ENCODE measurements at regions not wholly inside any gene's neighbourhood (a gene's known extent, or its start where the extent isn't known, plus 50 kb on each side); places are given as distances from the start of the nearest gene placed in this dataset.

GRCh38 chr5:38168029-38168428, 90.3 kb upstream of the EGFLAM start:
- no peak for DNase-seq
- Mint-ChIP-seq H3K27me3 (ENCODE audit: low read depth, poor library complexity) (peaks cover 12% of the 10 kb centered on the region), H3K36me3 (ENCODE audit: low read depth) (no peaks in the 10 kb centered on the region), H3K4me3 (no peak overlapping the region), H3K4me1 (peaks cover 30% of the 10 kb centered on the region), H3K9me3 (peaks cover 8% of the 10 kb centered on the region), H3K27ac (no peak overlapping the region)
- TF ChIP-seq CTCF (IDR thresholded peaks at IDR 0.05), result no peak

DNA sequence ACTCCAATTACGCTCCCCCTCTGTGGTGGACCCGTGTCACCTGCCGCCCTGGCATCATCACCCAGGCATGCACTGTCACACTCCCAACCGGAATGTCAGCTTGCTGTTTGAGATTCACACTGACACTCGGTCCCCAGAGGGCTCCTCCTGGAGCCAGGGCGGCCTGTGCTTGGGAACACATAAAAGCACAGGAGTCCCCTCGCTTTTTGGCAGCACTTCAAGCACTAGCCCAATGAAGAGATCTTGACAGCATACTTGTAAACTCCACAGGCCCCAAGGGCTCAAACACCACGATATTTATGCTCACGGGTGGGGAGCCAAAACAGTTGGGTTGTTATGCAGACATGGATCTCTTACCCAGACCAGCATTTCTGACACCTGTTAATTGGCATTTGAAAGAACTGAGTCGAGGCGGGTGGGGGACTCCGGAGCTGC, 90.8 kb upstream of the EGFLAM start:
- Mint-ChIP-seq H3K27me3 (ENCODE audit: low read depth, poor library complexity) (peaks cover 12% of the 10 kb centered on the region), H3K4me3 (no peak overlapping the region), H3K27ac (no peak overlapping the region), H3K4me1 (peaks cover 30% of the 10 kb centered on the region), H3K36me3 (ENCODE audit: low read depth) (no peaks in the 10 kb centered on the region), H3K9me3 (peaks cover 8% of the 10 kb centered on the region)
- TF ChIP-seq CTCF (IDR thresholded peaks at IDR 0.05), result no peak
- no peak for DNase-seq

GRCh38 chr5:38166832-38167231, 91.5 kb upstream of the EGFLAM start:
- no peaks in the 10 kb centered on the region for H3K36me3 Mint-ChIP-seq (ENCODE audit: low read depth)
- no peak overlapping the region for H3K4me3 Mint-ChIP-seq
- H3K27ac Mint-ChIP-seq, result no peak overlapping the region
- peaks cover 12% of the 10 kb centered on the region for H3K27me3 Mint-ChIP-seq (ENCODE audit: low read depth, poor library complexity)
- peaks cover 8% of the 10 kb centered on the region for H3K9me3 Mint-ChIP-seq
- no peak for TF ChIP-seq CTCF (IDR thresholded peaks at IDR 0.05)
- H3K4me1 Mint-ChIP-seq, result peaks cover 30% of the 10 kb centered on the region
- no peak for DNase-seq

DNA sequence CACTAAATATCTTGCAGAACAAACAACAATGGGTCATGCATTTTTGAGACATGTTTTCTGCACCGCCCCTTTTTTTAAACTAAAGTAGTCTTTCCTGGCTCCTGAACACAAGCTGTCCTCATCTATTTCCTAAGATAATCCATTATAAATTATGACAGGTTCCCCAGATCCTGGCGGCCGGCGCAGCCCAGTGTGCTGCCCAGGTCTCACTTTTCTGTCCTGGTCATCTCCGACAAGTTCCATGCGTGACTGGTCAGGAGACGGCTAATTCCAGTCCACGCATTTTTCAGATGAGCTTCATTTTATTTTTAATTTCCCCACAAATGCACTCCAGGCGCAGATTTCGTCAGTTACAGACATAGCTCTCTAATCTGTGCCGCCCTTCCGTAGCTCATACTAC, 92.9 kb upstream of the EGFLAM start:
- Mint-ChIP-seq H3K27me3 (ENCODE audit: low read depth, poor library complexity) (peaks cover 12% of the 10 kb centered on the region), H3K4me3 (no peak overlapping the region), H3K9me3 (peaks cover 14% of the 10 kb centered on the region), H3K4me1 (peaks cover 30% of the 10 kb centered on the region), H3K36me3 (ENCODE audit: low read depth) (no peaks in the 10 kb centered on the region), H3K27ac (no peak overlapping the region)
- TF ChIP-seq CTCF (IDR thresholded peaks at IDR 0.05), result no peak
- DNase-seq, result no peak

GRCh38 chr5:38164776-38165399, 93.5 kb upstream of the EGFLAM start:
- H3K9me3 Mint-ChIP-seq, result peaks cover 14% of the 10 kb centered on the region
- DNase-seq, result no peak
- no peak overlapping the region for H3K4me3 Mint-ChIP-seq
- no peaks in the 10 kb centered on the region for H3K36me3 Mint-ChIP-seq (ENCODE audit: low read depth)
- H3K27ac Mint-ChIP-seq, result no peak overlapping the region
- no peak for TF ChIP-seq CTCF (IDR thresholded peaks at IDR 0.05)
- peaks cover 30% of the 10 kb centered on the region for H3K4me1 Mint-ChIP-seq
- H3K27me3 Mint-ChIP-seq (ENCODE audit: low read depth, poor library complexity), result peaks cover 12% of the 10 kb centered on the region

GRCh38 chr5:38163636-38164237, 94.6 kb upstream of the EGFLAM start:
- no peak for DNase-seq
- Mint-ChIP-seq H3K4me3 (no peak overlapping the region), H3K4me1 (peaks cover 30% of the 10 kb centered on the region), H3K27ac (no peak overlapping the region), H3K27me3 (ENCODE audit: low read depth, poor library complexity) (peaks cover 12% of the 10 kb centered on the region), H3K9me3 (peaks cover 7% of the 10 kb centered on the region), H3K36me3 (ENCODE audit: low read depth) (no peaks in the 10 kb centered on the region)
- no peak for TF ChIP-seq CTCF (IDR thresholded peaks at IDR 0.05)
